ENCODE measurements at regions not wholly inside any gene's neighbourhood (a gene's known extent, or its start where the extent isn't known, plus 50 kb on each side); places are given as distances from the start of the nearest gene placed in this dataset.

- no peak for TF ChIP-seq CTCF (IDR thresholded peaks at IDR 0.05)
- TF ChIP-seq POLR2A (IDR thresholded peaks at IDR 0.05): no peak
Observed at GRCh38 chr3:193798051-193798450, 205.0 kb downstream of the OPA1 start.
